ENCODE measurements at regions not wholly inside any gene's neighbourhood (a gene's known extent, or its start where the extent isn't known, plus 50 kb on each side); places are given as distances from the start of the nearest gene placed in this dataset.

- TF ChIP-seq EZH2phosphoT487 (IDR thresholded peaks at IDR 0.05; ENCODE audit: low read length) (no peak), EZH2 (optimal IDR thresholded peaks at IDR 0.05; ENCODE audit: low read depth, low read length) (no peak)
- TF ChIP-seq, protein P1, sequence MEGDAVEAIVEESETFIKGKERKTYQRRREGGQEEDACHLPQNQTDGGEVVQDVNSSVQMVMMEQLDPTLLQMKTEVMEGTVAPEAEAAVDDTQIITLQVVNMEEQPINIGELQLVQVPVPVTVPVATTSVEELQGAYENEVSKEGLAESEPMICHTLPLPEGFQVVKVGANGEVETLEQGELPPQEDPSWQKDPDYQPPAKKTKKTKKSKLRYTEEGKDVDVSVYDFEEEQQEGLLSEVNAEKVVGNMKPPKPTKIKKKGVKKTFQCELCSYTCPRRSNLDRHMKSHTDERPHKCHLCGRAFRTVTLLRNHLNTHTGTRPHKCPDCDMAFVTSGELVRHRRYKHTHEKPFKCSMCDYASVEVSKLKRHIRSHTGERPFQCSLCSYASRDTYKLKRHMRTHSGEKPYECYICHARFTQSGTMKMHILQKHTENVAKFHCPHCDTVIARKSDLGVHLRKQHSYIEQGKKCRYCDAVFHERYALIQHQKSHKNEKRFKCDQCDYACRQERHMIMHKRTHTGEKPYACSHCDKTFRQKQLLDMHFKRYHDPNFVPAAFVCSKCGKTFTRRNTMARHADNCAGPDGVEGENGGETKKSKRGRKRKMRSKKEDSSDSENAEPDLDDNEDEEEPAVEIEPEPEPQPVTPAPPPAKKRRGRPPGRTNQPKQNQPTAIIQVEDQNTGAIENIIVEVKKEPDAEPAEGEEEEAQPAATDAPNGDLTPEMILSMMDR (IDR thresholded peaks at IDR 0.05; ENCODE audit: low read length) = no peak
These were observed 708.5 kb upstream of the SLC8A1 start for GRCh38 chr2:41160439-41160838.

All from MM.1S (cell line).